ENCODE measurements at regions not wholly inside any gene's neighbourhood (a gene's known extent, or its start where the extent isn't known, plus 50 kb on each side); places are given as distances from the start of the nearest gene placed in this dataset.

DNA sequence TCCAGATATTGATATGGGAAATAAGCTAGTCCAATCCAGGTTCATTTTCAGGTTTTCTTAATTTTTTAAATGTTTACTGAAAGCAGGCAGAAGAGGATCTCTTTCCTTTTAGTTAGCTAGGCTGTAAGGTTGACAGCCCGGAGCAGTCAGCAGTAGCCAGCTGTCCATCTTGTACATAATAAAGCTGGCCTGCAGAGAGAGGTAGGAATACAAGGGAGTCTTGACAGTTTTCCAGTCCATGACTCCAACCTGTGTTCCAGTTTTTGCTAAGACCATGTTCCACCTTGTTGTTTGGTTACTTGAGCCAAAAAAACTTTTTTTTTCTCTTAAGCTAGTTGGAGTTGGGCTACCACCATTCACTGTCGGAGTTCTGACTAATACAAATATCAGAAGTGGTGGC is 402.7 kb upstream of the TEX13C start:
- FAIRE-seq = no peak
- TF ChIP-seq PAX5 (IDR thresholded peaks at IDR 0.05; ENCODE audit: insufficient read depth, low read length, severe bottlenecking) (no peak), TAF1 (IDR thresholded peaks at IDR 0.05; ENCODE audit: low read depth, low read length) (no peak), POLR2A (IDR thresholded peaks at IDR 0.05; ENCODE audit: low read depth, low read length) (no peak), POU2F2 (IDR thresholded peaks at IDR 0.05; ENCODE audit: low read depth, low read length) (no peak), SPI1 (IDR thresholded peaks at IDR 0.05; ENCODE audit: low read depth, low read length) (no peak), POLR2AphosphoS5 (IDR thresholded peaks at IDR 0.05; ENCODE audit: low read depth, low read length) (no peak)
- no peak for DNase-seq (ENCODE audit: insufficient read length, low spot score)

- no peak for TF ChIP-seq POU2F2 (IDR thresholded peaks at IDR 0.05; ENCODE audit: low read depth, low read length)
- no peak for TF ChIP-seq POLR2A (IDR thresholded peaks at IDR 0.05; ENCODE audit: low read depth, low read length)
- no peak for TF ChIP-seq TAF1 (IDR thresholded peaks at IDR 0.05; ENCODE audit: low read depth, low read length)
- no peak for TF ChIP-seq POLR2AphosphoS5 (IDR thresholded peaks at IDR 0.05; ENCODE audit: low read depth, low read length)
- TF ChIP-seq SPI1 (IDR thresholded peaks at IDR 0.05; ENCODE audit: low read depth, low read length) = no peak
- TF ChIP-seq PAX5 (IDR thresholded peaks at IDR 0.05; ENCODE audit: insufficient read depth, low read length, severe bottlenecking) = no peak
- no peak for FAIRE-seq
- DNase-seq (ENCODE audit: insufficient read length, low spot score) = no peak
Observed at GRCh38 chrX:124925681-124926080, 394.0 kb upstream of the TEX13C start.

DNA sequence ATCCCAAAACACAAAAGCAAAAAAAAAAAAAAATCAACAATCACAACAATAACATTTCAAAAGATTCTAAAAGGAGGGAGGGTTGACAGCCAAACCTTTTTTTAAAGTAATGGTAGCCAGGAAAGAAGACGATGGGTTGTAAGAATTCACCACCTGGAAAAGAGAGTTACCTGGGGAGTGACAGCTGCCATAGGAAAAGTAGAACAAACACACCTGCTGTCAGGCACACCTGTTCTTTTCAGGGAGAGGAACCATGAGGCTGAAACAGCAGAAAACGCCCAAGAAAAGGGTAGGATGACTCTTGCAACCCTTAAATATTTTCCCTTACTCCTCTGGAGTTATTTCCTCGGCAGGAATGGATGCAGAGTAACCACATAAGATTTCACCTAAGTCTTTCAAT is 388.4 kb upstream of the TEX13C start:
- no peak for FAIRE-seq
- no peak for DNase-seq (ENCODE audit: insufficient read length, low spot score)
- no peak for TF ChIP-seq POU2F2 (IDR thresholded peaks at IDR 0.05; ENCODE audit: low read depth, low read length)
- no peak for TF ChIP-seq POLR2AphosphoS5 (IDR thresholded peaks at IDR 0.05; ENCODE audit: low read depth, low read length)
- no peak for TF ChIP-seq TAF1 (IDR thresholded peaks at IDR 0.05; ENCODE audit: low read depth, low read length)
- TF ChIP-seq SPI1 (IDR thresholded peaks at IDR 0.05; ENCODE audit: low read depth, low read length) = no peak
- TF ChIP-seq PAX5 (IDR thresholded peaks at IDR 0.05; ENCODE audit: insufficient read depth, low read length, severe bottlenecking) = no peak
- TF ChIP-seq POLR2A (IDR thresholded peaks at IDR 0.05; ENCODE audit: low read depth, low read length) = no peak

GRCh38 chrX:124931958-124932357 is 387.7 kb upstream of the TEX13C start:
- FAIRE-seq (no peak), DNase-seq (ENCODE audit: insufficient read length, low spot score) (no peak)
- TF ChIP-seq POLR2A (IDR thresholded peaks at IDR 0.05; ENCODE audit: low read depth, low read length) (no peak), POU2F2 (IDR thresholded peaks at IDR 0.05; ENCODE audit: low read depth, low read length) (no peak), SPI1 (IDR thresholded peaks at IDR 0.05; ENCODE audit: low read depth, low read length) (no peak), PAX5 (IDR thresholded peaks at IDR 0.05; ENCODE audit: insufficient read depth, low read length, severe bottlenecking) (no peak), POLR2AphosphoS5 (IDR thresholded peaks at IDR 0.05; ENCODE audit: low read depth, low read length) (no peak), TAF1 (IDR thresholded peaks at IDR 0.05; ENCODE audit: low read depth, low read length) (no peak)

DNA sequence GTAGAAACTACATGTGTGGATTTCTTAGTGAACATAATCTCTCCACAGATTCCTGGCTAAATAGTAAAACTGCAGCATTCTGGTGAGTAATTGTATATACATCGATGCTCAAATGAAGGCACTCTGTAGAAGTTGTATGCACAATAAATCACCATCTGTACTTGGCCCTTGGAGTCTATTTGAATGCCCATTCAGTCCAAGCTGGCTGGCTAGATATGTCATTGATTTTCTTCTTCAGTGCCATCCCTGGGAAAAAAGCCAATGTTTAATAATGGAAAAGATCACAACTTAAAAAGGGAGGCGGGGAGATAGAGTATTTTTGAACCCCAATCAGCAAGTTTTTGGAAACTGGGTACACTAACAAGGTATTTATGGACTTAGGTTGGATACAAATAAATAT is 381.0 kb upstream of the TEX13C start:
- TF ChIP-seq POLR2A (IDR thresholded peaks at IDR 0.05; ENCODE audit: low read depth, low read length) (no peak), POU2F2 (IDR thresholded peaks at IDR 0.05; ENCODE audit: low read depth, low read length) (no peak), TAF1 (IDR thresholded peaks at IDR 0.05; ENCODE audit: low read depth, low read length) (no peak), PAX5 (IDR thresholded peaks at IDR 0.05; ENCODE audit: insufficient read depth, low read length, severe bottlenecking) (no peak), SPI1 (IDR thresholded peaks at IDR 0.05; ENCODE audit: low read depth, low read length) (no peak), POLR2AphosphoS5 (IDR thresholded peaks at IDR 0.05; ENCODE audit: low read depth, low read length) (no peak)
- FAIRE-seq = no peak

GRCh38 chrX:124940531-124940930 is 379.1 kb upstream of the TEX13C start:
- TF ChIP-seq PAX5 (IDR thresholded peaks at IDR 0.05; ENCODE audit: insufficient read depth, low read length, severe bottlenecking) (no peak), POLR2A (IDR thresholded peaks at IDR 0.05; ENCODE audit: low read depth, low read length) (no peak), POU2F2 (IDR thresholded peaks at IDR 0.05; ENCODE audit: low read depth, low read length) (no peak), SPI1 (IDR thresholded peaks at IDR 0.05; ENCODE audit: low read depth, low read length) (no peak), TAF1 (IDR thresholded peaks at IDR 0.05; ENCODE audit: low read depth, low read length) (no peak), POLR2AphosphoS5 (IDR thresholded peaks at IDR 0.05; ENCODE audit: low read depth, low read length) (no peak)
- FAIRE-seq = no peak
- DNase-seq (ENCODE audit: insufficient read length, low spot score) = no peak

More for the DNA sequence above, 381.0 kb upstream of the TEX13C start:
- DNase-seq (ENCODE audit: insufficient read length, low spot score) = no peak

DNA sequence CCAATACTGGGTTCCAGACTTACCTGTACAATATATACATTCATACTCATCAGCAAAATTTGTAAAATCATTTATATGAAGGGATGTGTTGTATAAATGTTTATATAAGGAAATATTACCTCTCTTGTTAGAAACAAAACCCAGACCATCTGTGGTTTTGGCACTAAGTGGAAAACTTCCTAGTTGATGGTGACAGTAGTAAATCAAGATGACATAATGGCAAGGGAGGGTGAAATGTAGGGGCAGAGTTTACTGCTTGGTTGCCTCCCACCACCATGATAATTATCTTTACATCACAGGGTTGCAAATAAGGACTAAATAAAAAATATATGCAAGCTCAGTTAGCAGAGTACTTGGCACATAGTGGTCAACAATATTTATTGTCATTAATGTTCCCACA is 365.3 kb upstream of the TEX13C start:
- no peak for TF ChIP-seq TAF1 (IDR thresholded peaks at IDR 0.05; ENCODE audit: low read depth, low read length)
- FAIRE-seq (no peak), DNase-seq (ENCODE audit: insufficient read length, low spot score) (no peak)

DNA sequence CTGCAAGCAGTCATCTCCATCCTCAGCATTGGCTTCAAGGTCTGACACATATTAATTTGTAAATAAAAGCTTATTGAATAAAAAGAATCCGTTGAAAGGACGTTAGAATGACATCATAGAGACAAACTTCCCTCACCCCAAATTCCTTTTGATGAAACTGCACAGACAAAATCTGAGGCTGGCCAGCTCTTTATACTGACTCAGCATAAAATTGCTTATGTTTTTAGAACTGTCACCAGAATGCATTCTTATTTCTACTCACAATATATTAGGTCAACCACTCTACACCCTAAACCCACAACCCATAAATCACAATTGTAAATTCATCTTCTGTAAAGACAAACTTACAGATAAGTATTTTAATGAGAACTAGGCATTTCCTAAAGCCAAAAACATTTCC is 359.2 kb upstream of the TEX13C start:
- TF ChIP-seq SPI1 (IDR thresholded peaks at IDR 0.05; ENCODE audit: low read depth, low read length) (no peak), TAF1 (IDR thresholded peaks at IDR 0.05; ENCODE audit: low read depth, low read length) (no peak), POLR2A (IDR thresholded peaks at IDR 0.05; ENCODE audit: low read depth, low read length) (no peak), POU2F2 (IDR thresholded peaks at IDR 0.05; ENCODE audit: low read depth, low read length) (no peak), POLR2AphosphoS5 (IDR thresholded peaks at IDR 0.05; ENCODE audit: low read depth, low read length) (no peak), PAX5 (IDR thresholded peaks at IDR 0.05; ENCODE audit: insufficient read depth, low read length, severe bottlenecking) (no peak)
- DNase-seq (ENCODE audit: insufficient read length, low spot score) = no peak
- FAIRE-seq = no peak

GRCh38 chrX:124963717-124964116 is 356.0 kb upstream of the TEX13C start, which contains the start of gene TENM1:
TSS of gene TENM1 (minus strand) at chrX:124963817.
- DNase-seq (ENCODE audit: insufficient read length, low spot score) (no peak), FAIRE-seq (no peak)
- TF ChIP-seq PAX5 (IDR thresholded peaks at IDR 0.05; ENCODE audit: insufficient read depth, low read length, severe bottlenecking) = no peak
- no peak for TF ChIP-seq POLR2A (IDR thresholded peaks at IDR 0.05; ENCODE audit: low read depth, low read length)
- no peak for TF ChIP-seq SPI1 (IDR thresholded peaks at IDR 0.05; ENCODE audit: low read depth, low read length)
- no peak for TF ChIP-seq POLR2AphosphoS5 (IDR thresholded peaks at IDR 0.05; ENCODE audit: low read depth, low read length)
- TF ChIP-seq TAF1 (IDR thresholded peaks at IDR 0.05; ENCODE audit: low read depth, low read length) = no peak
- no peak for TF ChIP-seq POU2F2 (IDR thresholded peaks at IDR 0.05; ENCODE audit: low read depth, low read length)

GRCh38 chrX:124975456-124975855 is 344.2 kb upstream of the TEX13C start:
- FAIRE-seq = no peak
- no peak for DNase-seq (ENCODE audit: insufficient read length, low spot score)

More at GRCh38 chrX:124975456-124975855, 344.2 kb upstream of the TEX13C start:
- no peak for TF ChIP-seq TAF1 (IDR thresholded peaks at IDR 0.05; ENCODE audit: low read depth, low read length)
- TF ChIP-seq SPI1 (IDR thresholded peaks at IDR 0.05; ENCODE audit: low read depth, low read length) = no peak
- TF ChIP-seq POLR2A (IDR thresholded peaks at IDR 0.05; ENCODE audit: low read depth, low read length) = no peak
- TF ChIP-seq PAX5 (IDR thresholded peaks at IDR 0.05; ENCODE audit: insufficient read depth, low read length, severe bottlenecking) = no peak
- TF ChIP-seq POLR2AphosphoS5 (IDR thresholded peaks at IDR 0.05; ENCODE audit: low read depth, low read length) = no peak

All from GM12891 (cell line).